ENCODE measurements at regions not wholly inside any gene's neighbourhood (a gene's known extent, or its start where the extent isn't known, plus 50 kb on each side); places are given as distances from the start of the nearest gene placed in this dataset.

GRCh38 chr7:106788637-106789036, 76.4 kb upstream of the PIK3CG start:
- TF ChIP-seq, protein P1, sequence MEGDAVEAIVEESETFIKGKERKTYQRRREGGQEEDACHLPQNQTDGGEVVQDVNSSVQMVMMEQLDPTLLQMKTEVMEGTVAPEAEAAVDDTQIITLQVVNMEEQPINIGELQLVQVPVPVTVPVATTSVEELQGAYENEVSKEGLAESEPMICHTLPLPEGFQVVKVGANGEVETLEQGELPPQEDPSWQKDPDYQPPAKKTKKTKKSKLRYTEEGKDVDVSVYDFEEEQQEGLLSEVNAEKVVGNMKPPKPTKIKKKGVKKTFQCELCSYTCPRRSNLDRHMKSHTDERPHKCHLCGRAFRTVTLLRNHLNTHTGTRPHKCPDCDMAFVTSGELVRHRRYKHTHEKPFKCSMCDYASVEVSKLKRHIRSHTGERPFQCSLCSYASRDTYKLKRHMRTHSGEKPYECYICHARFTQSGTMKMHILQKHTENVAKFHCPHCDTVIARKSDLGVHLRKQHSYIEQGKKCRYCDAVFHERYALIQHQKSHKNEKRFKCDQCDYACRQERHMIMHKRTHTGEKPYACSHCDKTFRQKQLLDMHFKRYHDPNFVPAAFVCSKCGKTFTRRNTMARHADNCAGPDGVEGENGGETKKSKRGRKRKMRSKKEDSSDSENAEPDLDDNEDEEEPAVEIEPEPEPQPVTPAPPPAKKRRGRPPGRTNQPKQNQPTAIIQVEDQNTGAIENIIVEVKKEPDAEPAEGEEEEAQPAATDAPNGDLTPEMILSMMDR (conservative IDR thresholded peaks at IDR 0.05), result no peak
- TF ChIP-seq EZH2 (IDR thresholded peaks at IDR 0.05; ENCODE audit: low read depth), result no peak
